Loucy (cell line): ENCODE measurements at regions not wholly inside any gene's neighbourhood (a gene's known extent, or its start where the extent isn't known, plus 50 kb on each side); places are given as distances from the start of the nearest gene placed in this dataset.

Source experiments
- EZH2phosphoT487 ChIP-seq: fragments of 200-600 bp; IDR thresholded peaks from 2 replicates; pipeline ENCODE4 v1.6.1; 2018; ENCODE audit warnings: antibody characterized with exemption, mild to moderate bottlenecking, moderate library complexity, borderline replicate concordance
- TF ChIP-seq, protein P1 (sequence below): fragments of 200-600 bp; sonication (generic); conservative IDR thresholded peaks from 2 replicates; pipeline ENCODE4 v1.5.1; 2014; ENCODE audit warnings: mild to moderate bottlenecking, antibody characterized with exemption, low read length

- TF ChIP-seq, protein P1, sequence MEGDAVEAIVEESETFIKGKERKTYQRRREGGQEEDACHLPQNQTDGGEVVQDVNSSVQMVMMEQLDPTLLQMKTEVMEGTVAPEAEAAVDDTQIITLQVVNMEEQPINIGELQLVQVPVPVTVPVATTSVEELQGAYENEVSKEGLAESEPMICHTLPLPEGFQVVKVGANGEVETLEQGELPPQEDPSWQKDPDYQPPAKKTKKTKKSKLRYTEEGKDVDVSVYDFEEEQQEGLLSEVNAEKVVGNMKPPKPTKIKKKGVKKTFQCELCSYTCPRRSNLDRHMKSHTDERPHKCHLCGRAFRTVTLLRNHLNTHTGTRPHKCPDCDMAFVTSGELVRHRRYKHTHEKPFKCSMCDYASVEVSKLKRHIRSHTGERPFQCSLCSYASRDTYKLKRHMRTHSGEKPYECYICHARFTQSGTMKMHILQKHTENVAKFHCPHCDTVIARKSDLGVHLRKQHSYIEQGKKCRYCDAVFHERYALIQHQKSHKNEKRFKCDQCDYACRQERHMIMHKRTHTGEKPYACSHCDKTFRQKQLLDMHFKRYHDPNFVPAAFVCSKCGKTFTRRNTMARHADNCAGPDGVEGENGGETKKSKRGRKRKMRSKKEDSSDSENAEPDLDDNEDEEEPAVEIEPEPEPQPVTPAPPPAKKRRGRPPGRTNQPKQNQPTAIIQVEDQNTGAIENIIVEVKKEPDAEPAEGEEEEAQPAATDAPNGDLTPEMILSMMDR = no peak
- no peak for TF ChIP-seq EZH2phosphoT487
Measured at GRCh38 chr5:166581826-166582225, 1709.6 kb upstream of the WWC1 start.
